ENCODE measurements at regions not wholly inside any gene's neighbourhood (a gene's known extent, or its start where the extent isn't known, plus 50 kb on each side); places are given as distances from the start of the nearest gene placed in this dataset.

- TF ChIP-seq CHD7 (IDR thresholded peaks at IDR 0.05; ENCODE audit: insufficient replicate concordance, low read length), result no peak
- peak; percentile 97 for TF ChIP-seq TBP (IDR thresholded peaks at IDR 0.05; ENCODE audit: low read depth, low read length)
These were observed 505.5 kb downstream of the PRIM2 start (continued) for GRCh38 chr6:57822896-57823358.
